Keratinocyte (primary cell): ENCODE measurements at regions not wholly inside any gene's neighbourhood (a gene's known extent, or its start where the extent isn't known, plus 50 kb on each side); places are given as distances from the start of the nearest gene placed in this dataset.

ENCODE experiments used
- DNase-seq: peaks from one replicate; pipeline ENCODE4 v3.0.0-alpha.2; 2011; ENCODE audit warnings: low read depth, missing footprints, low spot score
- FAIRE-seq: peaks from 2 replicates; lab custom pipeline; 2011; peaks lifted over from hg19 to GRCh38; lab: Jason Lieb, UNC
- H2AFZ ChIP-seq: 2 replicates; pipeline ENCODE4 v1.6.0; 2012; ENCODE audit warnings: low read length, control low read depth, inconsistent platforms; ENCODE audit not compliant: control insufficient read depth
- H3K27ac ChIP-seq: 2 replicates; pipeline ENCODE4 v1.5.1; 2011; ENCODE audit warnings: low read length; ENCODE audit not compliant: control insufficient read depth, insufficient read depth
- H3K27me3 ChIP-seq: 3 replicates; pipeline ENCODE4 v1.6.0; 2011; ENCODE audit warnings: low read length; ENCODE audit not compliant: control insufficient read depth, insufficient read depth; ENCODE audit errors: extremely low read depth
- H3K36me3 ChIP-seq, 2 experiments: 2 replicates in 1 of 2; 3 replicates in 1 of 2; pipeline ENCODE4 v1.5.1; 2011; ENCODE audit warnings: low read length in 2 of 2, mild to moderate bottlenecking in 1 of 2; ENCODE audit not compliant: control insufficient read depth in 2 of 2, insufficient read depth in 2 of 2; ENCODE audit errors: extremely low read depth in 1 of 2
- H3K4me1 ChIP-seq: 3 replicates; pipeline ENCODE4 v1.5.1; 2011; ENCODE audit warnings: low read length; ENCODE audit not compliant: control insufficient read depth, insufficient read depth; ENCODE audit errors: extremely low read depth
- H3K4me2 ChIP-seq: 3 replicates; pipeline ENCODE4 v1.6.0; 2011; ENCODE audit warnings: low read depth, low read length; ENCODE audit not compliant: control insufficient read depth, insufficient read depth; ENCODE audit errors: extremely low read depth
- H3K4me3 ChIP-seq, 3 experiments: fragments of 200-600 bp in 1 of 3; sonication (generic) in 1 of 3; 2 replicates in 2 of 3; 3 replicates in 1 of 3; pipeline ENCODE4 v1.5.1; 2011 to 2016; ENCODE audit warnings: low read length in 3 of 3, mild to moderate bottlenecking in 3 of 3, control low read depth in 2 of 3, inconsistent platforms in 1 of 3, low read depth in 1 of 3, mixed read lengths in 1 of 3, mixed run types in 1 of 3, moderate library complexity in 1 of 3; ENCODE audit not compliant: control insufficient read depth in 2 of 3, insufficient read depth in 2 of 3; ENCODE audit errors: extremely low read depth in 1 of 3
- H3K79me2 ChIP-seq: 2 replicates; pipeline ENCODE4 v1.6.0; 2012; ENCODE audit warnings: low read length; ENCODE audit not compliant: control insufficient read depth, insufficient read depth
- H3K9ac ChIP-seq: 3 replicates; pipeline ENCODE4 v1.6.0; 2011; ENCODE audit warnings: low read length; ENCODE audit not compliant: control insufficient read depth, insufficient read depth; ENCODE audit errors: extremely low read depth
- H3K9me1 ChIP-seq: 3 replicates; pipeline ENCODE4 v1.6.0; 2011; ENCODE audit warnings: low read length; ENCODE audit not compliant: control insufficient read depth, insufficient read depth; ENCODE audit errors: extremely low read depth
- H3K9me3 ChIP-seq: 2 replicates; pipeline ENCODE4 v1.5.1; 2012; ENCODE audit warnings: low read depth, low read length; ENCODE audit not compliant: control insufficient read depth
- H4K20me1 ChIP-seq: 3 replicates; pipeline ENCODE4 v1.6.0; 2011; ENCODE audit warnings: low read length; ENCODE audit not compliant: control insufficient read depth, insufficient read depth; ENCODE audit errors: extremely low read depth
- CTCF ChIP-seq, 3 experiments: IDR thresholded peaks in 1 of 3; conservative IDR thresholded peaks in 1 of 3; optimal IDR thresholded peaks in 1 of 3; 2 replicates in 2 of 3; 3 replicates in 1 of 3; pipeline versions ENCODE3 to v1.5.1; 2011; ENCODE audit warnings: low read length in 3 of 3, mild to moderate bottlenecking in 3 of 3, moderate library complexity in 2 of 3, control low read depth in 1 of 3, inconsistent platforms in 1 of 3; ENCODE audit not compliant: insufficient read depth in 2 of 3; ENCODE audit errors: extremely low read depth in 1 of 3
- EZH2 ChIP-seq: IDR thresholded peaks from one replicate; pipeline ENCODE4 v1.6.1; 2012; ENCODE audit warnings: inconsistent platforms, mild to moderate bottlenecking, low read length, moderate library complexity
- dilution Hi-C: fragments of 300-500 bp; cut with MboI; formaldehyde crosslinking; loops from one replicate; pipeline ENCODE4 v1.7.0; 2020; ENCODE audit warnings: low sequenced_read_pairs; ENCODE audit not compliant: extremely low pct_ligation_motif_present

DNA sequence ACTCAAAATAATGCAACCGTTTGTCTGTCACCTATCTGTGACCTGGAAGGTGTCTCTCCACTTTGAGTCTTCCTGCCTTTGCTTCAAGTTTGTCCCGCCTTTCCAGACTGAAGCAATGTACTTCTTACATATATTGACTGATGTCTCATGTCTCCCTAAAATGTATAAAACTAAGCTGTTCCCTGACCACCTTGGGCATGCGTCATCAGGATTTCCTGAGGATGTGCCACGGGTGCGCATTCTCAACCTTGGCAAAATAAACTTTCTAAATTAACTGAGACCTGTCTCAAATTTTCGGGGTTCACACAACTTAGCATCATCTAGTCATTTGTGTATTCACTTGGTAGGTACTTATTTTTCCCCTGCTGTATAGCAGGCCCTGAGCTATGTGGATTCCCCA lies 65.3 kb upstream of the JCAD start:
- no peak for FAIRE-seq
- no peaks in the 10 kb centered on the region for H3K9me1 ChIP-seq
- no peaks in the 10 kb centered on the region for H4K20me1 ChIP-seq
- H3K79me2 ChIP-seq, result no peaks in the 10 kb centered on the region
- H3K4me3 ChIP-seq, result no peak overlapping the region
- dilution Hi-C loops, result no loop called here
- no peak overlapping the region for H3K9ac ChIP-seq
- no peaks in the 10 kb centered on the region for H3K36me3 ChIP-seq
- H3K4me1 ChIP-seq, result no peaks in the 10 kb centered on the region
- DNase-seq, result no peak
- H3K27ac ChIP-seq, result no peak overlapping the region
- H2AFZ ChIP-seq, result no peak overlapping the region
- TF ChIP-seq EZH2, result no peak
- TF ChIP-seq CTCF (optimal IDR thresholded peaks at IDR 0.05 in 1 of 3, IDR thresholded peaks at IDR 0.05 in 1 of 3, conservative IDR thresholded peaks at IDR 0.05 in 1 of 3; ENCODE audit: extremely low read depth in 1 of 3, insufficient read depth in 2 of 3, low read length in 3 of 3), result no peak
- no peak overlapping the region for H3K4me2 ChIP-seq
- no peaks in the 10 kb centered on the region for H3K27me3 ChIP-seq
- H3K9me3 ChIP-seq, result no peaks in the 10 kb centered on the region

- Histone ChIP-seq H3K36me3 (no peaks in the 10 kb centered on the region), H3K79me2 (no peaks in the 10 kb centered on the region), H3K9ac (no peak overlapping the region), H3K9me3 (no peaks in the 10 kb centered on the region), H4K20me1 (no peaks in the 10 kb centered on the region), H3K4me3 (no peak overlapping the region), H3K4me2 (no peak overlapping the region), H2AFZ (no peak overlapping the region), H3K27me3 (peaks cover under 1% of the 10 kb centered on the region), H3K4me1 (no peaks in the 10 kb centered on the region), H3K9me1 (no peaks in the 10 kb centered on the region), H3K27ac (no peak overlapping the region)
- dilution Hi-C loops, result no loop called here
- FAIRE-seq (no peak), DNase-seq (no peak)
- TF ChIP-seq EZH2 (no peak), CTCF (optimal IDR thresholded peaks at IDR 0.05 in 1 of 3, IDR thresholded peaks at IDR 0.05 in 1 of 3, conservative IDR thresholded peaks at IDR 0.05 in 1 of 3; ENCODE audit: extremely low read depth in 1 of 3, insufficient read depth in 2 of 3, low read length in 3 of 3) (no peak)
These were observed 62.0 kb upstream of the JCAD start for GRCh38 chr10:30121401-30121800.
